ENCODE measurements at regions not wholly inside any gene's neighbourhood (a gene's known extent, or its start where the extent isn't known, plus 50 kb on each side); places are given as distances from the start of the nearest gene placed in this dataset.

- no peak overlapping the region for H3K4me3 Mint-ChIP-seq
- no peaks in the 10 kb centered on the region for H3K4me1 Mint-ChIP-seq
- H3K27ac Mint-ChIP-seq: no peak overlapping the region
- H3K27me3 Mint-ChIP-seq: no peaks in the 10 kb centered on the region
- no peaks in the 10 kb centered on the region for H3K36me3 Mint-ChIP-seq
- H3K9me3 Mint-ChIP-seq: peaks cover 0 to 6% (median 2%) of the 10 kb centered on the region in 3 donors
Measured at GRCh38 chr15:39124155-39124552, 456.7 kb upstream of the THBS1 start.

- Mint-ChIP-seq H3K36me3 (no peaks in the 10 kb centered on the region), H3K27ac (no peak overlapping the region), H3K4me3 (no peak overlapping the region)
Measured at GRCh38 chr15:39124553-39125171, 456.2 kb upstream of the THBS1 start.

DNA sequence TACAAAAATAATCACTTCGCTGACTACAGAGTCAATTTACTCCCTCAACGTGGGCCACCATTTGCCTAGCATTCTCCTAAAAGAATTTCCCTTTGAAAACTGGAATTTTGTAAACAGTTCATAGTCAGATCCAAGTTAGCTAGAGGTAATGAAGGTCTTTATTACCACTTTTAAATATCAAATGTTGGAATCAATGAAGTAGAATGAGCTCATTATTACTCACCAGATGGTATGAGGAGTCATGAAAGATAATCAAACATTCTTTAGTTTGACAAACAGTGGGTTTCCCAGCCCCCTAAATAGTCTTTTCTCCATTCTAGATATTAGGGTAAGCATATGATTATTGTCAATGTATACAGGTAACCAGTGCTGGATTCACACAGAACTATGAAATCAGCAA is 455.7 kb upstream of the THBS1 start:
- Mint-ChIP-seq H3K9me3 (peaks cover 0 to 6% (median 2%) of the 10 kb centered on the region in 3 donors), H3K4me3 (no peak overlapping the region), H3K27ac (no peak overlapping the region), H3K4me1 (no peaks in the 10 kb centered on the region), H3K36me3 (no peaks in the 10 kb centered on the region), H3K27me3 (no peaks in the 10 kb centered on the region)

More at GRCh38 chr15:39124553-39125171, 456.2 kb upstream of the THBS1 start:
- Mint-ChIP-seq H3K27me3 (no peaks in the 10 kb centered on the region), H3K4me1 (no peaks in the 10 kb centered on the region), H3K9me3 (peaks cover 0 to 6% (median 2%) of the 10 kb centered on the region in 3 donors)

DNA sequence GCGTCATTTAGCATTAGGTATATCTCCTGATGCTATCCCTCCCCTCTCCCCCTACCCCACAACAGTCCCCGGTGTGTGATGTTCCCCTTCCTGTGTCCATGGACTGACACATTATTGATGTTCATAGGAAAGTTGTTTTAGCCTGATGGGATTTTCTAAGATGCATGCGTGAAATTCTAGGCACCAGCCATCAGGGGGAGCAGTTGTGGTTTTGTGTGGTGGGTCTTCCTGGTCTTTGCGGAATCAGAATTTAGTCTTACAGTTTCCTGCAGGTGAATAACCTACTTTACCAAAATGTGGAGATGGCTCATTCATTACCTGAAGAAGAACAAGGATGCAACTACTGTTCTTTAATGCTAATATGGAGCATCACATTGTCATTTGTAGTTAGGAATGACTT is 455.0 kb upstream of the THBS1 start:
- no peak overlapping the region for H3K27ac Mint-ChIP-seq
- H3K4me1 Mint-ChIP-seq: no peaks in the 10 kb centered on the region
- H3K36me3 Mint-ChIP-seq: no peaks in the 10 kb centered on the region
- no peak overlapping the region for H3K4me3 Mint-ChIP-seq
- peaks cover 0 to 6% (median 2%) of the 10 kb centered on the region in 3 donors for H3K9me3 Mint-ChIP-seq
- H3K27me3 Mint-ChIP-seq: no peaks in the 10 kb centered on the region

GRCh38 chr15:39127151-39127790 is 453.6 kb upstream of the THBS1 start:
- no peaks in the 10 kb centered on the region for H3K36me3 Mint-ChIP-seq
- H3K4me3 Mint-ChIP-seq: no peak overlapping the region
- H3K27ac Mint-ChIP-seq: no peak overlapping the region
- H3K4me1 Mint-ChIP-seq: no peaks in the 10 kb centered on the region
- H3K27me3 Mint-ChIP-seq: no peaks in the 10 kb centered on the region
- peaks cover 0 to 6% (median 2%) of the 10 kb centered on the region in 3 donors for H3K9me3 Mint-ChIP-seq

GRCh38 chr15:39127925-39128617 is 452.8 kb upstream of the THBS1 start:
- H3K4me3 Mint-ChIP-seq: no peak overlapping the region
- H3K27me3 Mint-ChIP-seq: no peaks in the 10 kb centered on the region

DNA sequence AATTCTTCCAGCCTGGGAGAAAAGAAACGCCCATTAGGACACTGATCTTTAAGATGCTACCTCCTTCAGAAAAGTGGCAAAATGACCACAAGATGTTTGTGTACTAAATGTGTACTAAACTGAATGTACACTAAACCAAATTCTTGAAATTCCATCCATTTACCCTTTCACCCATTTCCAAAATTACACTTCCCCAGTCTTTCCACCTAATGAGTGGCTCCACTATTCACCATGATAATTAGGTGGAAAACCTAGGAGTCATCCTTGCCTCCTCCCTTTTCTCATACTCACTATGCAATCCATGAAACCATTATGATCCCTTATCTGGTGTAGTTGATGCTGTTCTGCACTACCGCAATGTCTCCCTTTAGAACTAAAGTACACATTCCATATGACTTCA is 452.1 kb upstream of the THBS1 start:
- peaks cover 2 to 6% (median 3%) of the 10 kb centered on the region in 3 donors for H3K9me3 Mint-ChIP-seq
- no peaks in the 10 kb centered on the region for H3K27me3 Mint-ChIP-seq
- H3K4me3 Mint-ChIP-seq: no peak overlapping the region
- H3K36me3 Mint-ChIP-seq: no peaks in the 10 kb centered on the region
- H3K27ac Mint-ChIP-seq: no peak overlapping the region
- H3K4me1 Mint-ChIP-seq: no peaks in the 10 kb centered on the region

More at GRCh38 chr15:39127925-39128617, 452.8 kb upstream of the THBS1 start:
- no peaks in the 10 kb centered on the region for H3K4me1 Mint-ChIP-seq
- peaks cover 2 to 6% (median 3%) of the 10 kb centered on the region in 3 donors for H3K9me3 Mint-ChIP-seq
- no peak overlapping the region for H3K27ac Mint-ChIP-seq
- H3K36me3 Mint-ChIP-seq: no peaks in the 10 kb centered on the region

DNA sequence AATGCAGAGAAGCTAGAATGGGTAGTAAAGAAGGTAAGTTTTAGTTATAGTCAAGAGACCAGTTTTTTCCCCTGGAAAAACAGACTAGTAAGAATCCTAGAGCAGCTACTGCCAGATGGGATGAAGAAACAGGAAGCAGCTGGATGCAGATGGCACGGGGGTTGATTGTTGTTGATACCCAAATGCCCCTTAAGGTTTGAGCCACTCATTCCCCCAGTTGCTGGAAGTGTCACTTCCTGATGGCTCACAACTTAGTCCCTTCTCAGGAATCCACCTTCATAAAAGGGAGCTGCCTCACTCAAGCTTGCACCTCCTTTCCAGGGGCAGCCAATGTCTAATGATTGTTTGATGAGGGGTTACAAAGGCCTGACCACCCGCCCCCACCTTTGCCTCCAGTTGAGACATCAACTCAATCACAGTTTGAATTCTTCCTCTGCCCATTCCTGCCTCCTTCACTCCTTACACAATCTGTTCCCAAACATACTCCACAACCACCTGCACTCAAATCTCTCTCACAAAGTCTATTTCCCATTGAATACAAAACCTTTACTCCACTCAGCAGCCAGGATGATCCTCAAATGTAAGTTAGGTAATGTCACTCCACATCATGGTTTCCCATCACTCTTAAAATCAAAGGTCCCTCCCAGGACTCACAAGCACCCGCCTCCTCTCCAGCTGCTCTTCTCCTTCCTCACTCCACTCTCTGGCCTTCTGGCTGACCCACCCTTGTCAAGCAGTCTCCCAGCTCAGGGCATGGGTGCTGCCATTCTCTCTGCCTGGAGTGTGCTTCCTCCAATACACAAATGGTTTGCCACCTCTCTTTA is 450.1 kb upstream of the THBS1 start:
- Mint-ChIP-seq H3K4me3 (no peak overlapping the region), H3K27ac (no peak overlapping the region), H3K27me3 (no peaks in the 10 kb centered on the region), H3K9me3 (peaks cover 2 to 6% (median 5%) of the 10 kb centered on the region in 3 donors), H3K4me1 (no peaks in the 10 kb centered on the region), H3K36me3 (no peaks in the 10 kb centered on the region)

DNA sequence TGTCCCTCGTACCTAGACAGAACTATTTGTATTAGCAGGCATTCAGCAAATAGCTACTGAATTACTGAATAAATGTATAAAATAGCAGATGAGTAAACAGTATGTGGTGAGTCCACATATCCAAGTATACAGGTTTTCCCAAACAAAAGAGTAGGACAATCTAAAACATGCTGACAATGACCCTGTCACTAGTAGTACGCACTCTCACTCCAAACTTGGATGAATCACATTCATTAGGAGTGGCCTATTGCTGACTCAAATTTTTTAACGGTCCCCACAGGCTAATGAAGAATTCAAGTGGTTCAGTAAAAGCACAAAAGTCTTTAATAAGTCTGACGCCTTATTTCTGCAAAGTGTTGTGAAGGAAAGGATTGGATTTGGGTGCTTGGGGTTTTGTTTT is 449.3 kb upstream of the THBS1 start:
- Mint-ChIP-seq H3K4me3 (no peak overlapping the region), H3K27me3 (no peaks in the 10 kb centered on the region), H3K27ac (no peak overlapping the region), H3K9me3 (peaks cover 2 to 5% (median 4%) of the 10 kb centered on the region in 3 donors), H3K36me3 (no peaks in the 10 kb centered on the region), H3K4me1 (no peaks in the 10 kb centered on the region)

DNA sequence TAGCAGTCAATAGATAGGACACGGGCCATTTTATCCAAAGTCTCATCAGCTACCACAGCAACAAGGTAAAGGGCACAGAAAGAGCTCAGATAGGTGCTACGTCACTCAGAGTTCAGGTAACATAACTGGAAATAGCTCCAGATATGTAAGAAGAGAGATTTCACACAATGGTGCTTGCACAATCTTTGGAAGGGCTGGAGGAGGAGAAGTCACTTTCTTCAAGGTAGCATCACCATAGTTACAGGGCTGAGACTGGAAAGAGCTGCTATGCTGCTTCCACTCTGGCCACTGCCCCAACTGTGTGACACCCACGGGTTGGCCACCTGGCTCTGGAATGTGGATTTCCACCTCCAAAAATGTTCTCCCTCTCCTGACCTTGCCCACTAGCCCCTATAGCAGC is 448.8 kb upstream of the THBS1 start:
- Mint-ChIP-seq H3K36me3 (no peaks in the 10 kb centered on the region), H3K27ac (no peak overlapping the region), H3K27me3 (no peaks in the 10 kb centered on the region), H3K4me3 (no peak overlapping the region), H3K4me1 (no peaks in the 10 kb centered on the region), H3K9me3 (peaks cover 2 to 5% (median 4%) of the 10 kb centered on the region in 3 donors)

GRCh38 chr15:39132954-39133600 is 447.8 kb upstream of the THBS1 start:
- Mint-ChIP-seq H3K27me3 (no peaks in the 10 kb centered on the region), H3K36me3 (no peaks in the 10 kb centered on the region), H3K27ac (no peak overlapping the region), H3K4me1 (no peaks in the 10 kb centered on the region), H3K4me3 (no peak overlapping the region), H3K9me3 (peaks cover 0 to 5% (median 2%) of the 10 kb centered on the region in 3 donors)

DNA sequence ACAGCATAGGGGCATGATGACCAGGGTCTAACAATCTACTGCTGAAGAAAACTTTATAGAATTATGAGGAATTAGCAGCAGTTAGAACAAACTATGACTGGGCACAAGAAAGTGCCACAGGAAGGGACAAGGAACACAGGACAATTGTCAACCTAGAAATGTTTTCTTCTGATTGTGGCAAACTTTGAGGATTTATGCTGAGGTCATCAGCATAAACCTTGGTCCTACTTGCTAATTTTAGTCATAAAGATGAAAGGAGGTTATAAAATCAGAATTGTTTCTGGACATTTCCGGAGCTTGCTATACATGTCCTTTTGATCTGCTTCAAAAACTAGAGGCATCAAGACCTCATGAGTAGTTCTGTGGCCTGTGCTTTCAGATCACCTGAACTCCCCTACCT is 446.6 kb upstream of the THBS1 start:
- Mint-ChIP-seq H3K9me3 (peaks cover 0 to 5% (median 0%) of the 10 kb centered on the region in 3 donors), H3K4me1 (no peaks in the 10 kb centered on the region), H3K4me3 (no peak overlapping the region), H3K27ac (no peak overlapping the region), H3K27me3 (no peaks in the 10 kb centered on the region), H3K36me3 (no peaks in the 10 kb centered on the region)

DNA sequence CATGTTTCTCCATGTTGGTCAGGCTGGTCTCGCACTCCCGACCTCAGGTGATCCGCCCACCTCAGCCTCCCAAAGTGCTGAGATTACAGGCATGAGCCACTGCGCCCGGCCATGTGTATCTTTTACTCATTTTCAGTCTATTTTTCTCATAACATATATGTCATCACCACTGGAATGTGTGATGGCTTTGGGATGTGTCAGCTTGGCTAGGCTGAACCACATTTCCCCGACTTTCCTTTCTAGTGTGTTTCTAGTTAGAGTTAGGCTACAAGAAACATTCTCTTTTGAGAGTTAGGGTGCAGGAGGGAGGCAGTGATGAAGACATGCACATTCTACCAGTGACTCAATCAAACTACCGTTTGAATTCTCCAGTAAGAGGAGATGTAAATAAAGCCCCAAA is 444.9 kb upstream of the THBS1 start:
- Mint-ChIP-seq H3K4me1 (no peaks in the 10 kb centered on the region), H3K27me3 (no peaks in the 10 kb centered on the region), H3K9me3 (peaks cover 0 to 5% (median 2%) of the 10 kb centered on the region in 3 donors), H3K36me3 (no peaks in the 10 kb centered on the region), H3K4me3 (no peak overlapping the region), H3K27ac (no peak overlapping the region)

DNA sequence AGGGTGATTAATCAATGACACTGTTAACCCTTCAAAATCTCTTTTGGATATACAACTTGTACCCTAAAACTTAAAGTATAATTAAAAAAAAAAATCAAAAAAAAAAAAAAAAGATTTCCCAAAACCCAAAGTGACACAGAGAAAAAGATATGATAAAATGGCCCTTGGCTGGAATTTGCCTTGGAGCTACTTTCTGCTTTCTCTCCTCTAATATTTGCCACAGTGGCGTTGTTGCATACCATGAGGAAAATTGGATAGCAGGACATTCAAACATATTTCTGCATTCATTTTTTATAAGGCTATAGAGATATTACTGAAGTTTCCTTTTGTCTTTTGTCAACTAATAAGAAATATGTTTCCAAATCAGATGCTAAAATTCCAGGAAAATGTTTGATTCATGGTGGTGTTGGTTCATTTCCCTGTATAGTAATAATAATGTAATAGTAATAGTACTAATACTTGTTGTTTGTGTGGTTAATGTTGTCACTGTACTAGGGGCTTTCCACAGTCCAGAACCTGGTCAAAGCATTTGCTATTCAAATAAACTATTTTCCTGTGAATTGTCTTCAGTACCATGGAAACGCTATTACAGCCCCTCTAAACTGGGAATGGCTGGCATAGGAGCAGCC is 441.3 kb upstream of the THBS1 start:
- Mint-ChIP-seq H3K9me3 (peaks cover 0 to 3% (median 2%) of the 10 kb centered on the region in 3 donors), H3K36me3 (no peaks in the 10 kb centered on the region), H3K27ac (no peak overlapping the region), H3K4me1 (no peaks in the 10 kb centered on the region), H3K4me3 (no peak overlapping the region), H3K27me3 (peaks cover 2% of the 10 kb centered on the region)
